Suprapubic skin (tissue), 4 donors: ENCODE measurements at regions not wholly inside any gene's neighbourhood (a gene's known extent, or its start where the extent isn't known, plus 50 kb on each side); places are given as distances from the start of the nearest gene placed in this dataset.

Source experiments
- DNase-seq, 2 donors: peaks; one replicate each; pipeline ENCODE4 v3.0.0-alpha.2; 2019; ENCODE audit warnings: low spot score in 2 of 2
- H3K27ac ChIP-seq: fragments of 200-600 bp; sonication (generic); one replicate; pipeline ENCODE4 v1.5.1; 2019
- H3K27me3 ChIP-seq: fragments of 200-600 bp; sonication (generic); one replicate; pipeline ENCODE4 v1.5.1; 2019
- H3K36me3 ChIP-seq: fragments of 200-600 bp; sonication (generic); one replicate; pipeline ENCODE4 v1.5.1; 2019
- H3K4me1 ChIP-seq: fragments of 200-600 bp; sonication (generic); one replicate; pipeline ENCODE4 v1.5.1; 2019
- H3K4me3 ChIP-seq: fragments of 200-600 bp; sonication (generic); one replicate; pipeline ENCODE4 v1.5.1; 2019; ENCODE audit warnings: mild to moderate bottlenecking
- H3K9me3 ChIP-seq: fragments of 200-600 bp; sonication (generic); one replicate; pipeline ENCODE4 v1.5.1; 2019
- CTCF ChIP-seq, 2 donors: fragments of 200-600 bp in 1 of 2; fragments of 450-650 bp in 1 of 2; sonication (generic) in 1 of 2; IDR thresholded peaks; one replicate each; pipeline ENCODE4 v1.5.1; 2016 to 2019; ENCODE audit warnings: antibody characterized with exemption in 2 of 2, mild to moderate bottlenecking in 1 of 2, moderate library complexity in 1 of 2
- EP300 ChIP-seq: sonication (generic); formaldehyde crosslinking; IDR thresholded peaks from one replicate; pipeline ENCODE4 v1.6.1; 2017; ENCODE audit warnings: antibody characterized with exemption
- POLR2A ChIP-seq, 2 donors: fragments of 450-650 bp; IDR thresholded peaks; one replicate each; pipeline ENCODE4 v1.6.1; 2017; ENCODE audit warnings: antibody characterized with exemption in 2 of 2, mild to moderate bottlenecking in 2 of 2, moderate library complexity in 2 of 2
- POLR2AphosphoS5 ChIP-seq, 3 donors: sonication (generic); formaldehyde crosslinking; IDR thresholded peaks; one replicate each; pipeline ENCODE4 v1.6.1; 2017; ENCODE audit warnings: antibody characterized with exemption in 3 of 3
- WGBS: methylation state at CpG from one replicate; pipeline ENCODE4 v1.1.5; 2018; 5-methylcytosine and 5-hydroxymethylcytosine counted together

- peaks cover 35% of the 10 kb centered on the region for H3K4me1 ChIP-seq
- no peaks in the 10 kb centered on the region for H3K27me3 ChIP-seq
- no peak overlapping the region for H3K4me3 ChIP-seq
- 62% methylated on average over 1 of the region's 1 CpG for WGBS
- no peak for TF ChIP-seq POLR2AphosphoS5 (IDR thresholded peaks at IDR 0.05)
- no peak for TF ChIP-seq EP300
- TF ChIP-seq CTCF (IDR thresholded peaks at IDR 0.05): no peak
- TF ChIP-seq POLR2A (IDR thresholded peaks at IDR 0.05): no peak
- H3K9me3 ChIP-seq: no peaks in the 10 kb centered on the region
- H3K27ac ChIP-seq: no peak overlapping the region
- H3K36me3 ChIP-seq: no peaks in the 10 kb centered on the region
- no peak for DNase-seq
These were observed 87.0 kb upstream of the AMOTL1 start for GRCh38 chr11:94681140-94681539.

- Histone ChIP-seq H3K4me3 (no peak overlapping the region), H3K4me1 (peaks cover 31% of the 10 kb centered on the region), H3K27ac (no peak overlapping the region), H3K9me3 (no peaks in the 10 kb centered on the region), H3K36me3 (no peaks in the 10 kb centered on the region), H3K27me3 (no peaks in the 10 kb centered on the region)
- TF ChIP-seq EP300: no peak
- no peak for TF ChIP-seq CTCF (IDR thresholded peaks at IDR 0.05)
- no peak for TF ChIP-seq POLR2AphosphoS5 (IDR thresholded peaks at IDR 0.05)
- no peak for TF ChIP-seq POLR2A (IDR thresholded peaks at IDR 0.05)
- WGBS: 66% methylated on average over 1 of the region's 1 CpG
- DNase-seq: no peak
These were observed 86.3 kb upstream of the AMOTL1 start for GRCh38 chr11:94681852-94682251.

- WGBS: 60% methylated on average over 4 of the region's 4 CpGs
- no peaks in the 10 kb centered on the region for H3K36me3 ChIP-seq
- H3K4me3 ChIP-seq: no peak overlapping the region
- DNase-seq: no peak
- TF ChIP-seq CTCF (IDR thresholded peaks at IDR 0.05) (no peak), EP300 (no peak), POLR2AphosphoS5 (IDR thresholded peaks at IDR 0.05) (no peak), POLR2A (IDR thresholded peaks at IDR 0.05) (no peak)
- H3K27ac ChIP-seq: no peak overlapping the region
- no peaks in the 10 kb centered on the region for H3K27me3 ChIP-seq
- H3K4me1 ChIP-seq: peaks cover 9% of the 10 kb centered on the region
- no peaks in the 10 kb centered on the region for H3K9me3 ChIP-seq
These were observed 73.7 kb upstream of the AMOTL1 start for GRCh38 chr11:94694309-94695060.

- TF ChIP-seq POLR2AphosphoS5 (IDR thresholded peaks at IDR 0.05): no peak
- no peak for TF ChIP-seq POLR2A (IDR thresholded peaks at IDR 0.05)
- TF ChIP-seq CTCF (IDR thresholded peaks at IDR 0.05): no peak
- no peak for TF ChIP-seq EP300
- no peaks in the 10 kb centered on the region for H3K27me3 ChIP-seq
These were observed 71.0 kb upstream of the AMOTL1 start for GRCh38 chr11:94697156-94697555.

GRCh38 chr11:94700622-94701021, 67.5 kb upstream of the AMOTL1 start:
- Histone ChIP-seq H3K9me3 (no peaks in the 10 kb centered on the region), H3K4me1 (peaks cover 5% of the 10 kb centered on the region), H3K4me3 (no peak overlapping the region), H3K27me3 (no peaks in the 10 kb centered on the region), H3K27ac (no peak overlapping the region), H3K36me3 (no peaks in the 10 kb centered on the region)
- no peak for DNase-seq
- WGBS: 59% methylated on average over 1 of the region's 1 CpG
- TF ChIP-seq POLR2A (IDR thresholded peaks at IDR 0.05) (no peak), CTCF (IDR thresholded peaks at IDR 0.05) (no peak), POLR2AphosphoS5 (IDR thresholded peaks at IDR 0.05) (no peak), EP300 (no peak)

More at GRCh38 chr11:94697156-94697555, 71.0 kb upstream of the AMOTL1 start:
- DNase-seq: no peak
- Histone ChIP-seq H3K9me3 (no peaks in the 10 kb centered on the region), H3K4me1 (peaks cover 9% of the 10 kb centered on the region), H3K36me3 (no peaks in the 10 kb centered on the region), H3K4me3 (no peak overlapping the region), H3K27ac (no peak overlapping the region)
